Stomach (tissue), 8 donors: ENCODE measurements at regions not wholly inside any gene's neighbourhood (a gene's known extent, or its start where the extent isn't known, plus 50 kb on each side); places are given as distances from the start of the nearest gene placed in this dataset.

ENCODE experiments used
- DNase-seq, 2 donors: peaks; one replicate each; pipeline versions ENCODE4 v3.0.0 to v3.0.0-alpha.2; 2013 to 2019
- H3K27ac ChIP-seq, 5 donors: fragments of 200-600 bp in 4 of 5; sonication (generic) in 4 of 5; one replicate each; pipeline ENCODE4 v1.5.1; 2013 to 2019; ENCODE audit warnings: mild to moderate bottlenecking in 1 of 5, moderate library complexity in 1 of 5
- H3K27me3 ChIP-seq, 3 donors: fragments of 200-600 bp; sonication (generic); one replicate each; pipeline ENCODE4 v1.5.1; 2017 to 2019; ENCODE audit warnings: mixed run types in 1 of 3
- H3K36me3 ChIP-seq, 4 donors: fragments of 200-600 bp; sonication (generic); 1 replicate in 3 of 4; 2 replicates in 1 of 4; pipeline ENCODE4 v1.5.1; 2016 to 2019
- H3K4me1 ChIP-seq, 4 donors: fragments of 200-600 bp; sonication (generic); one replicate each; pipeline ENCODE4 v1.5.1; 2016 to 2019
- H3K4me3 ChIP-seq, 4 donors: fragments of 200-600 bp; sonication (generic) in 3 of 4; one replicate each; pipeline ENCODE4 v1.5.1; 2016 to 2019; ENCODE audit warnings: mild to moderate bottlenecking in 1 of 4
- H3K9me3 ChIP-seq, 4 donors: fragments of 200-600 bp; sonication (generic); one replicate each; pipeline ENCODE4 v1.5.1; 2016 to 2019
- EP300 ChIP-seq: sonication (generic); formaldehyde crosslinking; IDR thresholded peaks from one replicate; pipeline ENCODE4 v1.6.1; 2017; ENCODE audit warnings: antibody characterized with exemption
- POLR2A ChIP-seq, 4 donors: fragments of 450-650 bp; IDR thresholded peaks; one replicate each; pipeline ENCODE4 v1.6.1; 2016; ENCODE audit warnings: antibody characterized with exemption in 4 of 4, control low read depth in 2 of 4, mild to moderate bottlenecking in 1 of 4, moderate library complexity in 1 of 4
- POLR2AphosphoS5 ChIP-seq, 3 donors: sonication (generic); formaldehyde crosslinking; IDR thresholded peaks; one replicate each; pipeline ENCODE4 v1.6.1; 2016; ENCODE audit warnings: antibody characterized with exemption in 3 of 3
- WGBS, 5 donors: extraction: QIAGEN DNeasy Blood & Tissue Kit in 3 of 5; methylation state at CpG; one replicate each; pipeline versions ENCODE4 v1.1.5 to v1.1.7; 2013 to 2018; 5-methylcytosine and 5-hydroxymethylcytosine counted together
- intact Hi-C: fragments of 100-400 bp; cut with DNase I; formaldehyde crosslinking; loops from one replicate; pipeline ENCODE4 v1.15.1; 2023; ENCODE audit warnings: low total_unique reads
- TF ChIP-seq, protein P1 (sequence below), 7 experiments: fragments of 450-650 bp in 4 of 7; fragments of 200-600 bp in 3 of 7; sonication (generic) in 3 of 7; IDR thresholded peaks; one replicate each; pipeline ENCODE4 v1.5.1; 2016 to 2019; ENCODE audit warnings: antibody characterized with exemption in 7 of 7, control low read depth in 2 of 7, mild to moderate bottlenecking in 1 of 7
- donor health status: healthy with polysubstance abuse.
- donor health status: Bipolar disorder and iron deficiency.
- donor health status: healthy.

DNA sequence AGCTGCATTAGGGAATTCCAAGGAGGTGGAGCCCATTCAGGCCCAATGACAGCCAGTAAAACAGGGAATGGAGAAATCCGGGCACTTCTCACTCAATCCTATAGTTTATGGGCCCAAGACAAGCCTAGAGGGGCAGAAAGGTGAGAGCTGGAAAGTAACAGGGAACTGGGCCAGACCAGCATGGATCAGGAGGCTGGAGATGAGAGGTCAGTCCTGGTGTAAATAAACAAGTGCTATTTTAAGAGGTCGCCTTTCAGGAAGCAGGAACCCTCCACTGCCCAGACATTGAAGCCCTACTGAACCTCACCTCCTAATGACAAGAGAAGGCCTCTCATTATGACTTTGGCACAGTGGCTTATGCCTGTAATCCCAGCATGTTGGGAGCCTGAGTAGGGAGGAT is 57.2 kb upstream of the TGM3 start:
- TF ChIP-seq EP300 (no peak), POLR2AphosphoS5 (IDR thresholded peaks at IDR 0.05) (no peak), POLR2A (IDR thresholded peaks at IDR 0.05) (no peak)
- TF ChIP-seq, protein P1, sequence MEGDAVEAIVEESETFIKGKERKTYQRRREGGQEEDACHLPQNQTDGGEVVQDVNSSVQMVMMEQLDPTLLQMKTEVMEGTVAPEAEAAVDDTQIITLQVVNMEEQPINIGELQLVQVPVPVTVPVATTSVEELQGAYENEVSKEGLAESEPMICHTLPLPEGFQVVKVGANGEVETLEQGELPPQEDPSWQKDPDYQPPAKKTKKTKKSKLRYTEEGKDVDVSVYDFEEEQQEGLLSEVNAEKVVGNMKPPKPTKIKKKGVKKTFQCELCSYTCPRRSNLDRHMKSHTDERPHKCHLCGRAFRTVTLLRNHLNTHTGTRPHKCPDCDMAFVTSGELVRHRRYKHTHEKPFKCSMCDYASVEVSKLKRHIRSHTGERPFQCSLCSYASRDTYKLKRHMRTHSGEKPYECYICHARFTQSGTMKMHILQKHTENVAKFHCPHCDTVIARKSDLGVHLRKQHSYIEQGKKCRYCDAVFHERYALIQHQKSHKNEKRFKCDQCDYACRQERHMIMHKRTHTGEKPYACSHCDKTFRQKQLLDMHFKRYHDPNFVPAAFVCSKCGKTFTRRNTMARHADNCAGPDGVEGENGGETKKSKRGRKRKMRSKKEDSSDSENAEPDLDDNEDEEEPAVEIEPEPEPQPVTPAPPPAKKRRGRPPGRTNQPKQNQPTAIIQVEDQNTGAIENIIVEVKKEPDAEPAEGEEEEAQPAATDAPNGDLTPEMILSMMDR (IDR thresholded peaks at IDR 0.05), result no peak
- Histone ChIP-seq H3K27me3 (no peaks in the 10 kb centered on the region), H3K4me3 (no peak overlapping the region), H3K27ac (no peak overlapping the region), H3K36me3 (no peaks in the 10 kb centered on the region), H3K4me1 (no peaks in the 10 kb centered on the region), H3K9me3 (no peaks in the 10 kb centered on the region)
- WGBS, 5 donors, result 50 to 83% (median 57%) methylated on average over 2 of the region's 2 CpGs
- no peak for DNase-seq
- intact Hi-C loops, result no loop called here

DNA sequence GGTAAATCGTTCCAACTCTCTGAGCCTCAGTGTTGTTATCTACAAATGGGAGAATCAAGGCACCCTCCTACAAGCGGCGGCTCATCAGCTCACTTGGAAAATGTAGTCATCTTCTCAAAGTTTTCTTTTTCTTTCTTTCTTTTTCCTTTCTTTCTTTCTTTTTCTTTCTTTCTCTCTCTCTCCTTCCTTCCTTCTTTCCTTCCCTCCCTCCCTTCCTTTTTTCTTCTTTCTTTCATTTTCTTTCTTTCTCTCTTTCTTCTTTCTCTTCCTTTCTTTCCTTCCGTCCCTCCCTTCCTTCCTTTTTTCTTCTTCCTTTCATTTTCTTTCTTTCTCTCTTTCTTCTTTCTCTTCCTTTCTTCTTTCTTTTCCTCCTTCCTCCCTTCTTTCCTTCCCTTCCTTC is 55.0 kb upstream of the TGM3 start:
- no peak overlapping the region for H3K27ac ChIP-seq
- no peak overlapping the region for H3K4me3 ChIP-seq
- intact Hi-C loops, result no loop called here
- H3K9me3 ChIP-seq, result no peaks in the 10 kb centered on the region
- H3K4me1 ChIP-seq, result no peaks in the 10 kb centered on the region
- peaks cover 0 to 14% (median 5%) of the 10 kb centered on the region in 3 donors for H3K27me3 ChIP-seq
- TF ChIP-seq, protein P1 (IDR thresholded peaks at IDR 0.05), result no peak
- no peak for TF ChIP-seq POLR2AphosphoS5 (IDR thresholded peaks at IDR 0.05)
- TF ChIP-seq EP300, result no peak
- TF ChIP-seq POLR2A (IDR thresholded peaks at IDR 0.05), result no peak
- no peak for DNase-seq
- 81 to 92% (median 85%) methylated on average over 3 to 4 of the region's 4 CpGs for WGBS, 5 donors
- no peaks in the 10 kb centered on the region for H3K36me3 ChIP-seq

DNA sequence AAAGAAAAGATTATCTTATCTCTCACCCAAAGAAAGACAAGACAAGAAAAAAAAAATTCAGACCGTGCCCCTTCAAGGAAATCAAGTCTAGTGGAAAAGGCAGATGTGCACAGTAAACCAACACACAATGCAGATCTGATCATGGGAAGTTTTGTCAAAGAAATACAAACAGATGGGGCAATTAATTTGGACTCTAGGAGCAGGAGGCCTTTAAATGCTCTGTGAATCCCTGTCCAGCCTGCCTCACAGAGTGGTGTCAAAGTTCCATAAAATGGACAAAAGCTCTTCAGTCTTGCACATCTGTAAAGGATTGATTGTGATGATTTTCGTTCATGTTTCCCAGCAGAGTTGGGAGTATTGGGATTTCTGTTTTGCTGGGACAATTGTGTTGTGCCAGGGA is 53.1 kb upstream of the TGM3 start:
- H3K9me3 ChIP-seq, result no peaks in the 10 kb centered on the region
- H3K27ac ChIP-seq, result no peak overlapping the region
- 50 to 89% (median 58%) methylated on average over 2 of the region's 2 CpGs for WGBS, 5 donors
- TF ChIP-seq EP300 (no peak), POLR2A (IDR thresholded peaks at IDR 0.05) (no peak), POLR2AphosphoS5 (IDR thresholded peaks at IDR 0.05) (no peak)
- TF ChIP-seq, protein P1 (IDR thresholded peaks at IDR 0.05), result no peak
- H3K4me1 ChIP-seq, result no peaks in the 10 kb centered on the region
- intact Hi-C loops, result no loop called here
- no peak for DNase-seq
- H3K36me3 ChIP-seq, result no peaks in the 10 kb centered on the region
- H3K4me3 ChIP-seq, result no peak overlapping the region
- H3K27me3 ChIP-seq, result peaks cover 0 to 16% (median 5%) of the 10 kb centered on the region in 3 donors

DNA sequence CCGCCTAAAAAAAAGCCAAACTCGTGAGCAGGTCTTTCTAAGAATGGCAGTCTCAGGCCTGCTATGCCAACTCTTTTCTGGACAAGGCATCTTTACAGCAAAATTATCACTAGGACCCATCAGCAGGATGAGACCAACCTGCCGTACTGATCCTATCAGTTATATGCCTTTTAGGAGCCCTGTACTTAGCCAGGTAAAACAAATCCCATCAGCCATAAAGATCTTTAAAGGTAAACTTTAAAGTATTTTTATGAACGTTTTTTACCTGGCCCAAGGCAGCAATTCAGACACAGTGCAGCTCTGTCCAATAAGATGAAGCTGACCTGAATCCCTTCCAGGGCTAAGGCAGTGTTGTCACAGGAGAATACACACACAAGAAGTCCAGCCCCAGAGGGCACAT is 51.3 kb upstream of the TGM3 start:
- Histone ChIP-seq H3K9me3 (no peaks in the 10 kb centered on the region), H3K27me3 (peaks cover 0 to 16% (median 5%) of the 10 kb centered on the region in 3 donors), H3K4me1 (no peaks in the 10 kb centered on the region), H3K4me3 (no peak overlapping the region), H3K27ac (no peak overlapping the region), H3K36me3 (no peaks in the 10 kb centered on the region)
- no peak for DNase-seq
- 58 to 78% (median 72%) methylated on average over 4 of the region's 4 CpGs for WGBS, 5 donors
- intact Hi-C loops, result no loop called here
- TF ChIP-seq, protein P1 (IDR thresholded peaks at IDR 0.05), result no peak
- TF ChIP-seq EP300, result no peak
- TF ChIP-seq POLR2A (IDR thresholded peaks at IDR 0.05), result no peak
- TF ChIP-seq POLR2AphosphoS5 (IDR thresholded peaks at IDR 0.05), result no peak
